DOHH2 (cell line): ENCODE measurements at regions not wholly inside any gene's neighbourhood (a gene's known extent, or its start where the extent isn't known, plus 50 kb on each side); places are given as distances from the start of the nearest gene placed in this dataset.

Experiments used
- H3F3A ChIP-seq: fragments of 200-600 bp; sonication (generic), shearing (Covaris generic); 2 replicates; pipeline ENCODE4 v1.6.0; 2016; ENCODE audit warnings: antibody characterized with exemption, mild to moderate bottlenecking; ENCODE audit not compliant: control insufficient read depth, insufficient read depth
- H3K27ac ChIP-seq: fragments of 200-600 bp; sonication (generic); 2 replicates; pipeline ENCODE4 v1.5.1; 2014; ENCODE audit warnings: low read depth, mild to moderate bottlenecking, low read length, moderate library complexity
- H3K27me3 ChIP-seq: fragments of 200-600 bp; sonication (generic); 2 replicates; pipeline ENCODE4 v1.6.1; 2014; ENCODE audit warnings: mild to moderate bottlenecking, low read length, mixed read lengths; ENCODE audit not compliant: control insufficient read depth
- H3K36me3 ChIP-seq: fragments of 200-600 bp; sonication (generic); 2 replicates; pipeline ENCODE4 v1.6.1; 2014; ENCODE audit warnings: mild to moderate bottlenecking, low read length, moderate library complexity, mixed read lengths; ENCODE audit not compliant: control insufficient read depth
- H3K4me1 ChIP-seq: fragments of 200-600 bp; sonication (generic); 2 replicates; pipeline ENCODE4 v1.6.1; 2014; ENCODE audit warnings: mild to moderate bottlenecking, low read length, mixed read lengths; ENCODE audit not compliant: control insufficient read depth
- H3K4me2 ChIP-seq: fragments of 200-600 bp; sonication (generic); 2 replicates; pipeline ENCODE4 v1.6.0; 2014; ENCODE audit warnings: mild to moderate bottlenecking, low read length, moderate library complexity
- H3K4me3 ChIP-seq: fragments of 200-600 bp; sonication (generic); 2 replicates; pipeline ENCODE4 v1.5.1; 2014; ENCODE audit warnings: mild to moderate bottlenecking, low read length, mixed read lengths
- H3K79me2 ChIP-seq: fragments of 200-600 bp; sonication (generic); 2 replicates; pipeline ENCODE4 v1.6.1; 2014; ENCODE audit warnings: mild to moderate bottlenecking, low read length, mixed read lengths; ENCODE audit not compliant: control insufficient read depth
- H3K9me2 ChIP-seq: fragments of 200-600 bp; sonication (generic); replicated peaks from 2 replicates; pipeline ENCODE4 v1.6.1; 2014; ENCODE audit warnings: mild to moderate bottlenecking, low read length, mixed read lengths; ENCODE audit not compliant: control insufficient read depth
- H3K9me3 ChIP-seq: fragments of 200-600 bp; sonication (generic); 2 replicates; pipeline ENCODE4 v1.6.1; 2014; ENCODE audit warnings: antibody characterized with exemption, low read length, mixed read lengths; ENCODE audit not compliant: control insufficient read depth, insufficient read depth
- H4K20me1 ChIP-seq: fragments of 200-600 bp; sonication (generic); 2 replicates; pipeline ENCODE4 v1.6.0; 2014; ENCODE audit warnings: low read depth, mild to moderate bottlenecking, antibody characterized with exemption, low read length, moderate library complexity; ENCODE audit not compliant: control insufficient read depth, insufficient read depth
- CTCF ChIP-seq: fragments of 200-600 bp; sonication (generic); IDR thresholded peaks from one replicate; pipeline ENCODE4 v1.5.1; 2014; ENCODE audit warnings: antibody characterized with exemption, mild to moderate bottlenecking, low read depth, low read length; ENCODE audit not compliant: poor library complexity, severe bottlenecking
- EZH2phosphoT487 ChIP-seq: fragments of 200-600 bp; sonication (generic); IDR thresholded peaks from 2 replicates; pipeline ENCODE4 v1.6.1; 2017; ENCODE audit warnings: borderline replicate concordance, mild to moderate bottlenecking, antibody characterized with exemption, low read length, moderate library complexity, mixed read lengths

GRCh38 chr12:85352016-85352415, 72.0 kb downstream of the ALX1 start:
- Histone ChIP-seq H3K4me1 (no peaks in the 10 kb centered on the region), H3K27ac (no peak overlapping the region), H3K4me3 (no peak overlapping the region), H4K20me1 (no peaks in the 10 kb centered on the region), H3K79me2 (no peaks in the 10 kb centered on the region), H3K27me3 (peaks cover 3% of the 10 kb centered on the region; the same call in 1 of the 2 replicates), H3K36me3 (no peaks in the 10 kb centered on the region), H3F3A (no peaks in the 10 kb centered on the region), H3K9me3 (no peaks in the 10 kb centered on the region), H3K4me2 (no peak overlapping the region), H3K9me2 (no peaks in the 10 kb centered on the region)
- TF ChIP-seq EZH2phosphoT487 (no peak), CTCF (no peak)

- Histone ChIP-seq H3K4me1 (no peaks in the 10 kb centered on the region), H3K4me2 (no peak overlapping the region), H3K4me3 (no peak overlapping the region), H3K9me3 (no peaks in the 10 kb centered on the region), H3K79me2 (no peaks in the 10 kb centered on the region), H3K9me2 (no peaks in the 10 kb centered on the region), H3K27me3 (peaks cover 3% of the 10 kb centered on the region; the same call in 1 of the 2 replicates), H4K20me1 (no peaks in the 10 kb centered on the region), H3F3A (no peaks in the 10 kb centered on the region), H3K36me3 (no peaks in the 10 kb centered on the region), H3K27ac (no peak overlapping the region)
- TF ChIP-seq EZH2phosphoT487 (no peak), CTCF (no peak)
These were observed 76.8 kb downstream of the ALX1 start for GRCh38 chr12:85356596-85357385.

- Histone ChIP-seq H3K9me3 (no peaks in the 10 kb centered on the region), H3K79me2 (no peaks in the 10 kb centered on the region), H3K27ac (no peak overlapping the region), H3K4me3 (no peak overlapping the region), H3F3A (no peaks in the 10 kb centered on the region), H3K27me3 (peaks cover 3% of the 10 kb centered on the region; the same call in 1 of the 2 replicates), H3K4me2 (no peak overlapping the region), H4K20me1 (no peaks in the 10 kb centered on the region), H3K36me3 (no peaks in the 10 kb centered on the region), H3K4me1 (no peaks in the 10 kb centered on the region), H3K9me2 (no peaks in the 10 kb centered on the region)
- TF ChIP-seq EZH2phosphoT487 (no peak), CTCF (no peak)
These were observed 77.6 kb downstream of the ALX1 start for GRCh38 chr12:85357609-85358008.
